ENCODE measurements at regions not wholly inside any gene's neighbourhood (a gene's known extent, or its start where the extent isn't known, plus 50 kb on each side); places are given as distances from the start of the nearest gene placed in this dataset.

DNA sequence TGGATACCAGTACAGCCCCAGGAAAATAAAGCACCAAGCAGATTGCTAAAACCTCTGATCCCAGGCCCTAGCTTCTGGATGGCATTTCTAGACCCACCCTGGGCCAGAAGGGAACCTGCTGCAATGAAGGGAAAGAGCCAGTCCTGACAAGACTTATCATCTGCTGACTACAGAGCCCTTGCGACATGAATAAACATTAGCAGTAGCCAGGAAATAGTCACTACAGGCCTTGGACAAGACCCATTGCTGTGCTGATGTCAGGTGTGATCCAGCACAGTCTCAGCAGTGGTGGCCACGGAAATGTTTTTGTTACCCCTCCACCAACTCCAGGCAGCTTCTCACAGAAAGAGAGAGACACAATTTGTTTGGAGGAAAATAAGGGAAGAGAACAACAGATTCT, 399.3 kb downstream of the HAO1 start:
- peaks cover 6% of the 10 kb centered on the region; the same call in 1 of the 2 replicates for H3K9me3 ChIP-seq (ENCODE audit: insufficient read depth, low read length)
- no peaks in the 10 kb centered on the region for H3F3A ChIP-seq (ENCODE audit: insufficient read depth)
- 0 out of 2 replicates have a peak, but pooled peaks cover 3% of the 10 kb centered on the region for H4K20me1 ChIP-seq (ENCODE audit: low read depth, low read length)
- H3K27ac ChIP-seq (ENCODE audit: low read depth, low read length) = no peak overlapping the region
- H3K79me2 ChIP-seq (ENCODE audit: insufficient read depth, low read length) = no peaks in the 10 kb centered on the region
- H3K27me3 ChIP-seq (ENCODE audit: low read length) = no peaks in the 10 kb centered on the region
- no peak overlapping the region for H3K4me3 ChIP-seq (ENCODE audit: insufficient read depth, low read length, poor library complexity, severe bottlenecking)
- TF ChIP-seq EZH2phosphoT487 (conservative IDR thresholded peaks at IDR 0.05; ENCODE audit: low read length) = no peak
- TF ChIP-seq, protein P1, sequence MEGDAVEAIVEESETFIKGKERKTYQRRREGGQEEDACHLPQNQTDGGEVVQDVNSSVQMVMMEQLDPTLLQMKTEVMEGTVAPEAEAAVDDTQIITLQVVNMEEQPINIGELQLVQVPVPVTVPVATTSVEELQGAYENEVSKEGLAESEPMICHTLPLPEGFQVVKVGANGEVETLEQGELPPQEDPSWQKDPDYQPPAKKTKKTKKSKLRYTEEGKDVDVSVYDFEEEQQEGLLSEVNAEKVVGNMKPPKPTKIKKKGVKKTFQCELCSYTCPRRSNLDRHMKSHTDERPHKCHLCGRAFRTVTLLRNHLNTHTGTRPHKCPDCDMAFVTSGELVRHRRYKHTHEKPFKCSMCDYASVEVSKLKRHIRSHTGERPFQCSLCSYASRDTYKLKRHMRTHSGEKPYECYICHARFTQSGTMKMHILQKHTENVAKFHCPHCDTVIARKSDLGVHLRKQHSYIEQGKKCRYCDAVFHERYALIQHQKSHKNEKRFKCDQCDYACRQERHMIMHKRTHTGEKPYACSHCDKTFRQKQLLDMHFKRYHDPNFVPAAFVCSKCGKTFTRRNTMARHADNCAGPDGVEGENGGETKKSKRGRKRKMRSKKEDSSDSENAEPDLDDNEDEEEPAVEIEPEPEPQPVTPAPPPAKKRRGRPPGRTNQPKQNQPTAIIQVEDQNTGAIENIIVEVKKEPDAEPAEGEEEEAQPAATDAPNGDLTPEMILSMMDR (IDR thresholded peaks at IDR 0.05; ENCODE audit: insufficient read depth, low read length, poor library complexity, severe bottlenecking) = no peak
- H3K4me2 ChIP-seq (ENCODE audit: low read depth, low read length, poor library complexity, severe bottlenecking) = no peak overlapping the region
- H3K36me3 ChIP-seq (ENCODE audit: low read length) = no peaks in the 10 kb centered on the region
- H3K9me2 ChIP-seq (replicated peaks; ENCODE audit: insufficient read depth, low read length) = no peaks in the 10 kb centered on the region
- no peak overlapping the region for H2AFZ ChIP-seq (ENCODE audit: low read depth, low read length, severe bottlenecking)
- H3K9ac ChIP-seq (ENCODE audit: low read length) = no peak overlapping the region

DNA sequence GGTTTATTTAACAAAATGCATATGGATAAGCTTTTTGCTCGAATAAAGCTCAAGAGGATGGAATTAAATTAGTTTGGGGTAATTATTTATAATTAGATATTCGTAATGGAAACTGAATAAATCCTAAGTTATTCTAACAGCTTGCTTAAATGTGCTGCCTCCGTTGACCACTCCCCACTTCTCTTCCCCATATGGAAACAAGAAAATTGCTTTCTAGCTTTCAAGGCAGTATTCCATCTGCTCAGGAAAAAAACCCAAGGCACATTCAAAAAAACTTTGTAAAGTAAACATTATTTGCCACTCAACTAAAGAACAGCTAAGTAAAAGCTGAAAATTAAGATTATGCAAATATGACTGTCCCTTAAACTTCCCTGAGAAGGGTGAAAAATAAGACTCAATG, 369.2 kb downstream of the HAO1 start:
- no peak overlapping the region for H2AFZ ChIP-seq (ENCODE audit: low read depth, low read length, severe bottlenecking)
- H3K27ac ChIP-seq (ENCODE audit: low read depth, low read length) = no peak overlapping the region
- TF ChIP-seq, protein P1 (IDR thresholded peaks at IDR 0.05; ENCODE audit: insufficient read depth, low read length, poor library complexity, severe bottlenecking) = no peak
- no peak for TF ChIP-seq EZH2phosphoT487 (conservative IDR thresholded peaks at IDR 0.05; ENCODE audit: low read length)
- H3K9me3 ChIP-seq (ENCODE audit: insufficient read depth, low read length) = no peaks in the 10 kb centered on the region
- H3K9me2 ChIP-seq (replicated peaks; ENCODE audit: insufficient read depth, low read length) = no peaks in the 10 kb centered on the region
- H4K20me1 ChIP-seq (ENCODE audit: low read depth, low read length) = no peaks in the 10 kb centered on the region
- no peaks in the 10 kb centered on the region; the same call in 1 of the 2 replicates for H3K27me3 ChIP-seq (ENCODE audit: low read length)
- no peaks in the 10 kb centered on the region for H3K36me3 ChIP-seq (ENCODE audit: low read length)
- H3K4me2 ChIP-seq (ENCODE audit: low read depth, low read length, poor library complexity, severe bottlenecking) = no peak overlapping the region
- no peak overlapping the region for H3K9ac ChIP-seq (ENCODE audit: low read length)
- H3K4me3 ChIP-seq (ENCODE audit: insufficient read depth, low read length, poor library complexity, severe bottlenecking) = no peak overlapping the region
- H3K79me2 ChIP-seq (ENCODE audit: insufficient read depth, low read length) = no peaks in the 10 kb centered on the region
- no peaks in the 10 kb centered on the region for H3F3A ChIP-seq (ENCODE audit: insufficient read depth)

DNA sequence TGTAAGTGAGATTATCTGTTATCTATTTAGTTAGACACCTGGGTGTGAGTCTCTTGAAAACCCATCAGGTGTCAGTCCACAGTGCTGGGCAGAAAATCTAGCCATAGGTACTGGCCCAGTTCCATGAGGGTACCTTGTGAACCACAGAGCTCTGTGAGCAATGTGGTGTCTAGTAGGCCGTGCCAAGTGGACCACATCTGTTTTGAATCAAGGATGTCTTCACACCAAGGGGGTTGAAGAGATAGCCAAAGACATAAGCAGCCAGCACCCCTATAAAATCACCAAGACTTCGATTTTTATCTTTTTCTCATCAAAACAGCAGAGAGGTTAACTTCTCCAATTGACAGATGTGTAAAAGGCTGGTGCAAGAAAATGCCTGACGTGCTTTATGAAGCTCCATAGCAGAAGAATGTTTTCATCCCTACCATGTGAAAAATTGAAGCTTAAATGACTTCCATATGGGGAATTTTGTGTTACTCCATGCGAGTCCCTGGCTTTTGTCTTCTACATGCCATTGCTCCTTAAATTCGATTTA, 368.7 kb downstream of the HAO1 start:
- H4K20me1 ChIP-seq (ENCODE audit: low read depth, low read length) = no peaks in the 10 kb centered on the region
- no peak overlapping the region for H3K27ac ChIP-seq (ENCODE audit: low read depth, low read length)
- no peak for TF ChIP-seq EZH2phosphoT487 (conservative IDR thresholded peaks at IDR 0.05; ENCODE audit: low read length)
- TF ChIP-seq, protein P1 (IDR thresholded peaks at IDR 0.05; ENCODE audit: insufficient read depth, low read length, poor library complexity, severe bottlenecking) = no peak

More for the DNA sequence above, 368.7 kb downstream of the HAO1 start:
- H3K9me3 ChIP-seq (ENCODE audit: insufficient read depth, low read length) = no peaks in the 10 kb centered on the region
- no peak overlapping the region for H3K9ac ChIP-seq (ENCODE audit: low read length)
- H3K27me3 ChIP-seq (ENCODE audit: low read length) = no peaks in the 10 kb centered on the region; the same call in 1 of the 2 replicates
- no peaks in the 10 kb centered on the region for H3K9me2 ChIP-seq (replicated peaks; ENCODE audit: insufficient read depth, low read length)
- no peaks in the 10 kb centered on the region for H3K36me3 ChIP-seq (ENCODE audit: low read length)
- no peak overlapping the region for H3K4me2 ChIP-seq (ENCODE audit: low read depth, low read length, poor library complexity, severe bottlenecking)
- no peaks in the 10 kb centered on the region for H3F3A ChIP-seq (ENCODE audit: insufficient read depth)
- H2AFZ ChIP-seq (ENCODE audit: low read depth, low read length, severe bottlenecking) = no peak overlapping the region
- H3K79me2 ChIP-seq (ENCODE audit: insufficient read depth, low read length) = no peaks in the 10 kb centered on the region
- no peak overlapping the region for H3K4me3 ChIP-seq (ENCODE audit: insufficient read depth, low read length, poor library complexity, severe bottlenecking)
